A549 (cell line): ENCODE measurements at regions not wholly inside any gene's neighbourhood (a gene's known extent, or its start where the extent isn't known, plus 50 kb on each side); places are given as distances from the start of the nearest gene placed in this dataset.

ENCODE experiments used
- ATAC-seq, 2 experiments: fragments of 200-7000 bp in 1 of 2; fragments of >200 bp in 1 of 2; cut with Nextera tagmentation in 1 of 2; cut with Tn5 transposase in 1 of 2; 3 replicates each; pipeline versions ENCODE4 v1.8.0 to v1.9.1; 2018 to 2020; ENCODE audit warnings: mild to moderate bottlenecking in 1 of 2, moderate library complexity in 1 of 2
- CTCF ChIA-PET: fragments of 300-600 bp; sonication (Branson Sonifier 250); formaldehyde crosslinking; extraction: SDS; loops from one replicate; lab custom pipeline; 2021; ENCODE audit warnings: antibody characterized with exemption, inconsistent platforms; lab: Yijun Ruan, JAX
- POLR2A ChIA-PET: fragments of 350-600 bp; formaldehyde crosslinking; extraction: SDS; loops from one replicate; lab custom pipeline; 2021; ENCODE audit warnings: antibody characterized with exemption, inconsistent platforms; lab: Yijun Ruan, JAX
- DNase-seq, 2 experiments: peaks; one replicate each; pipeline versions ENCODE4 v3.0.0 to v3.0.0-alpha.2; 2011 to 2016; ENCODE audit warnings: low read depth in 1 of 2, low spot score in 1 of 2
- FAIRE-seq: peaks from 2 replicates; lab custom pipeline; 2011; peaks lifted over from hg19 to GRCh38; lab: Jason Lieb, UNC
- H3K27ac ChIP-seq, 2 experiments: fragments of >200 bp; sonication (Bioruptor Twin); formaldehyde crosslinking; 3 replicates each; pipeline ENCODE4 v1.5.1; 2016 to 2017
- H3K4me1 ChIP-seq: fragments of >200 bp; sonication (Bioruptor Twin); formaldehyde crosslinking; 3 replicates; pipeline ENCODE4 v1.6.1; 2016
- H3K4me2 ChIP-seq: fragments of >200 bp; sonication (Bioruptor Twin); formaldehyde crosslinking; 3 replicates; pipeline ENCODE4 v1.6.1; 2016
- H3K4me3 ChIP-seq: fragments of >200 bp; sonication (Bioruptor Twin); formaldehyde crosslinking; 3 replicates; pipeline ENCODE4 v1.5.1; 2016
- H3K9me3 ChIP-seq: fragments of >200 bp; sonication (Bioruptor Twin); formaldehyde crosslinking; 3 replicates; pipeline ENCODE4 v1.6.1; 2016
- CBX2 ChIP-seq: fragments of 200-600 bp; sonication (generic); IDR thresholded peaks from 2 replicates; pipeline ENCODE4 v1.6.1; 2016; ENCODE audit warnings: low read depth, mild to moderate bottlenecking, borderline replicate concordance
- CBX8 ChIP-seq: fragments of 200-600 bp; sonication (generic); IDR thresholded peaks from 2 replicates; pipeline ENCODE4 v1.6.1; 2016
- CHD2 ChIP-seq: fragments of 150-350 bp; IDR thresholded peaks from 2 replicates; pipeline ENCODE4 v1.6.1; 2014; ENCODE audit warnings: low read length; ENCODE audit not compliant: partially characterized antibody
- FOSL2 ChIP-seq, 2 experiments: fragments of 450-650 bp in 1 of 2; fragments of >200 bp in 1 of 2; sonication (Bioruptor Twin) in 1 of 2; formaldehyde crosslinking; IDR thresholded peaks; 2 replicates each; pipeline versions ENCODE4 v1.5.0 to v1.6.1; 2016 to 2020; ENCODE audit warnings: mild to moderate bottlenecking in 1 of 2, moderate library complexity in 1 of 2
- GATA3 ChIP-seq: IDR thresholded peaks from 2 replicates; pipeline ENCODE4 v1.6.1; 2012; ENCODE audit warnings: borderline replicate concordance
- HDAC2 ChIP-seq: fragments of 200-600 bp; sonication (generic); IDR thresholded peaks from 2 replicates; pipeline ENCODE4 v1.6.1; 2016
- HEYL ChIP-seq: fragments of 250-450 bp; sonication (Bioruptor Pico); IDR thresholded peaks from 2 replicates; pipeline ENCODE4 v1.8.0; 2021; ENCODE audit warnings: mild to moderate bottlenecking, moderate library complexity
- HOXB5 ChIP-seq: fragments of 250-450 bp; sonication (Bioruptor Pico); IDR thresholded peaks from 2 replicates; pipeline ENCODE4 v1.5.0; 2020; ENCODE audit warnings: mild to moderate bottlenecking, moderate library complexity
- MAFK ChIP-seq: fragments of 450-650 bp; IDR thresholded peaks from 2 replicates; pipeline ENCODE4 v1.6.1; 2014; ENCODE audit not compliant: partially characterized antibody
- MAZ ChIP-seq: fragments of 150-350 bp; IDR thresholded peaks from 2 replicates; pipeline ENCODE4 v1.6.1; 2014; ENCODE audit warnings: antibody characterized with exemption, low read depth, low read length, borderline replicate concordance
- NPAS2 ChIP-seq: fragments of 250-450 bp; sonication (Bioruptor Pico); IDR thresholded peaks from 2 replicates; pipeline ENCODE4 v1.8.0; 2022; ENCODE audit warnings: mild to moderate bottlenecking, moderate library complexity, borderline replicate concordance
- NR3C1 ChIP-seq: fragments of >200 bp; sonication (Bioruptor Twin); formaldehyde crosslinking; IDR thresholded peaks from 3 replicates; pipeline ENCODE4 v1.6.1; 2017
- PHF8 ChIP-seq: fragments of 200-600 bp; sonication (generic); IDR thresholded peaks from 2 replicates; pipeline ENCODE4 v1.6.1; 2016; ENCODE audit warnings: low read depth, mild to moderate bottlenecking, antibody characterized with exemption, moderate library complexity, borderline replicate concordance
- POLR2A ChIP-seq: IDR thresholded peaks from 2 replicates; pipeline ENCODE4 v1.6.1; 2012; ENCODE audit warnings: mild to moderate bottlenecking, low read length
- POLR2AphosphoS2 ChIP-seq: conservative IDR thresholded peaks from 2 replicates; pipeline ENCODE4 v1.6.1; 2012; ENCODE audit warnings: low read length, improper control_type of control experiment, inconsistent platforms
- RAD21 ChIP-seq, 2 experiments: fragments of >200 bp in 1 of 2; sonication (Bioruptor Twin) in 1 of 2; formaldehyde crosslinking in 1 of 2; IDR thresholded peaks in 1 of 2; conservative IDR thresholded peaks in 1 of 2; 2 replicates in 1 of 2; 3 replicates in 1 of 2; pipeline ENCODE4 v1.6.1; 2012 to 2018; ENCODE audit warnings: inconsistent platforms in 1 of 2
- RFX5 ChIP-seq: fragments of 450-650 bp; IDR thresholded peaks from 2 replicates; pipeline ENCODE4 v1.7.1; 2014; ENCODE audit warnings: antibody characterized with exemption, mild to moderate bottlenecking, moderate library complexity
- RNF2 ChIP-seq: fragments of 200-600 bp; sonication (generic); IDR thresholded peaks from 2 replicates; pipeline ENCODE4 v1.6.1; 2016; ENCODE audit warnings: low read depth, mild to moderate bottlenecking, antibody characterized with exemption, moderate library complexity, borderline replicate concordance
- TFCP2L1 ChIP-seq: fragments of 250-450 bp; sonication (Bioruptor Pico); IDR thresholded peaks from 2 replicates; pipeline ENCODE4 v1.5.0; 2021; ENCODE audit warnings: mild to moderate bottlenecking
- TP53 ChIP-seq: fragments of 250-450 bp; sonication (Bioruptor Pico); IDR thresholded peaks from 2 replicates; pipeline ENCODE4 v1.5.0; 2021; ENCODE audit warnings: mild to moderate bottlenecking, moderate library complexity
- ZC3H11A ChIP-seq: fragments of 450-650 bp; IDR thresholded peaks from 2 replicates; pipeline ENCODE4 v1.6.1; 2014; ENCODE audit warnings: antibody characterized with exemption, mild to moderate bottlenecking
- ZNF302 ChIP-seq: fragments of 250-450 bp; sonication (Bioruptor Pico); IDR thresholded peaks from 2 replicates; pipeline ENCODE4 v1.9.0; 2021; ENCODE audit warnings: inconsistent platforms, mild to moderate bottlenecking, moderate library complexity
- WGBS: methylation state at CpG from one replicate; pipeline ENCODE4 v1.1.6; 2017; ENCODE audit errors: missing lambda C conversion rate; 5-methylcytosine and 5-hydroxymethylcytosine counted together
- TF ChIP-seq, protein P1 (sequence below): fragments of 150-350 bp; IDR thresholded peaks from 2 replicates; pipeline ENCODE4 v1.6.1; 2014; ENCODE audit warnings: low read depth, mild to moderate bottlenecking, low read length
- TF ChIP-seq, protein P2 (sequence below): fragments of >200 bp; sonication (Bioruptor Twin); formaldehyde crosslinking; IDR thresholded peaks from 3 replicates; pipeline ENCODE4 v1.5.1; 2016
- TF ChIP-seq, protein P3 (sequence below): IDR thresholded peaks from 2 replicates; pipeline ENCODE4 v1.6.1; 2012
- TF ChIP-seq, protein P4 (sequence below): fragments of >200 bp; sonication (Bioruptor Twin); formaldehyde crosslinking; IDR thresholded peaks from 2 replicates; pipeline ENCODE4 v1.6.1; 2016
- TF ChIP-seq, protein P5 (sequence below): fragments of 450-650 bp; IDR thresholded peaks from 2 replicates; pipeline ENCODE4 v1.6.1; 2014; ENCODE audit warnings: antibody characterized with exemption
- TF ChIP-seq, protein P6 (sequence below): fragments of >200 bp; sonication (Bioruptor Twin); formaldehyde crosslinking; IDR thresholded peaks from 3 replicates; pipeline ENCODE4 v1.6.1; 2016

- ChIA-PET POLR2A (no interaction called here), CTCF (no interaction called here)
- no peak overlapping the region for H3K27ac ChIP-seq
- no peak overlapping the region for H3K4me3 ChIP-seq
- FAIRE-seq, result no peak
- TF ChIP-seq, protein P1, sequence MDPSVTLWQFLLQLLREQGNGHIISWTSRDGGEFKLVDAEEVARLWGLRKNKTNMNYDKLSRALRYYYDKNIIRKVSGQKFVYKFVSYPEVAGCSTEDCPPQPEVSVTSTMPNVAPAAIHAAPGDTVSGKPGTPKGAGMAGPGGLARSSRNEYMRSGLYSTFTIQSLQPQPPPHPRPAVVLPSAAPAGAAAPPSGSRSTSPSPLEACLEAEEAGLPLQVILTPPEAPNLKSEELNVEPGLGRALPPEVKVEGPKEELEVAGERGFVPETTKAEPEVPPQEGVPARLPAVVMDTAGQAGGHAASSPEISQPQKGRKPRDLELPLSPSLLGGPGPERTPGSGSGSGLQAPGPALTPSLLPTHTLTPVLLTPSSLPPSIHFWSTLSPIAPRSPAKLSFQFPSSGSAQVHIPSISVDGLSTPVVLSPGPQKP, result no peak
- no peak for TF ChIP-seq POLR2AphosphoS2
- TF ChIP-seq RFX5, result no peak
- no peak for TF ChIP-seq MAFK
- TF ChIP-seq POLR2A, result no peak
- no peak for TF ChIP-seq TFCP2L1
- TF ChIP-seq ZNF302 (CRISPR knock-in tag), result no peak
- TF ChIP-seq GATA3, result no peak
- no peak for TF ChIP-seq CBX2
- TF ChIP-seq, protein P2, sequence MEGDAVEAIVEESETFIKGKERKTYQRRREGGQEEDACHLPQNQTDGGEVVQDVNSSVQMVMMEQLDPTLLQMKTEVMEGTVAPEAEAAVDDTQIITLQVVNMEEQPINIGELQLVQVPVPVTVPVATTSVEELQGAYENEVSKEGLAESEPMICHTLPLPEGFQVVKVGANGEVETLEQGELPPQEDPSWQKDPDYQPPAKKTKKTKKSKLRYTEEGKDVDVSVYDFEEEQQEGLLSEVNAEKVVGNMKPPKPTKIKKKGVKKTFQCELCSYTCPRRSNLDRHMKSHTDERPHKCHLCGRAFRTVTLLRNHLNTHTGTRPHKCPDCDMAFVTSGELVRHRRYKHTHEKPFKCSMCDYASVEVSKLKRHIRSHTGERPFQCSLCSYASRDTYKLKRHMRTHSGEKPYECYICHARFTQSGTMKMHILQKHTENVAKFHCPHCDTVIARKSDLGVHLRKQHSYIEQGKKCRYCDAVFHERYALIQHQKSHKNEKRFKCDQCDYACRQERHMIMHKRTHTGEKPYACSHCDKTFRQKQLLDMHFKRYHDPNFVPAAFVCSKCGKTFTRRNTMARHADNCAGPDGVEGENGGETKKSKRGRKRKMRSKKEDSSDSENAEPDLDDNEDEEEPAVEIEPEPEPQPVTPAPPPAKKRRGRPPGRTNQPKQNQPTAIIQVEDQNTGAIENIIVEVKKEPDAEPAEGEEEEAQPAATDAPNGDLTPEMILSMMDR, result no peak
- TF ChIP-seq, protein P3, sequence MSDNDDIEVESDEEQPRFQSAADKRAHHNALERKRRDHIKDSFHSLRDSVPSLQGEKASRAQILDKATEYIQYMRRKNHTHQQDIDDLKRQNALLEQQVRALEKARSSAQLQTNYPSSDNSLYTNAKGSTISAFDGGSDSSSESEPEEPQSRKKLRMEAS, result no peak
- TF ChIP-seq MAZ, result no peak
- TF ChIP-seq, protein P4, sequence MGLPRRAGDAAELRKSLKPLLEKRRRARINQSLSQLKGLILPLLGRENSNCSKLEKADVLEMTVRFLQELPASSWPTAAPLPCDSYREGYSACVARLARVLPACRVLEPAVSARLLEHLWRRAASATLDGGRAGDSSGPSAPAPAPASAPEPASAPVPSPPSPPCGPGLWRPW, result no peak
- TF ChIP-seq NPAS2 (CRISPR knock-in tag), result no peak
- no peak for TF ChIP-seq CBX8
- TF ChIP-seq RAD21 (conservative IDR thresholded peaks at IDR 0.05 in 1 of 2, IDR thresholded peaks at IDR 0.05 in 1 of 2), result no peak
- TF ChIP-seq, protein P5, sequence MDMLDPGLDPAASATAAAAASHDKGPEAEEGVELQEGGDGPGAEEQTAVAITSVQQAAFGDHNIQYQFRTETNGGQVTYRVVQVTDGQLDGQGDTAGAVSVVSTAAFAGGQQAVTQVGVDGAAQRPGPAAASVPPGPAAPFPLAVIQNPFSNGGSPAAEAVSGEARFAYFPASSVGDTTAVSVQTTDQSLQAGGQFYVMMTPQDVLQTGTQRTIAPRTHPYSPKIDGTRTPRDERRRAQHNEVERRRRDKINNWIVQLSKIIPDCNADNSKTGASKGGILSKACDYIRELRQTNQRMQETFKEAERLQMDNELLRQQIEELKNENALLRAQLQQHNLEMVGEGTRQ, result no peak
- TF ChIP-seq CHD2, result no peak
- no peaks in the 10 kb centered on the region for H3K9me3 ChIP-seq
- WGBS, result 37% methylated on average over 3 of the region's 3 CpGs
- H3K4me2 ChIP-seq, result no peak overlapping the region
- no peak for ATAC-seq
- no peaks in the 10 kb centered on the region for H3K4me1 ChIP-seq
- no peak for DNase-seq
These were observed 958.4 kb downstream of the TYW1 start for GRCh38 chr7:67955061-67955460.

DNA sequence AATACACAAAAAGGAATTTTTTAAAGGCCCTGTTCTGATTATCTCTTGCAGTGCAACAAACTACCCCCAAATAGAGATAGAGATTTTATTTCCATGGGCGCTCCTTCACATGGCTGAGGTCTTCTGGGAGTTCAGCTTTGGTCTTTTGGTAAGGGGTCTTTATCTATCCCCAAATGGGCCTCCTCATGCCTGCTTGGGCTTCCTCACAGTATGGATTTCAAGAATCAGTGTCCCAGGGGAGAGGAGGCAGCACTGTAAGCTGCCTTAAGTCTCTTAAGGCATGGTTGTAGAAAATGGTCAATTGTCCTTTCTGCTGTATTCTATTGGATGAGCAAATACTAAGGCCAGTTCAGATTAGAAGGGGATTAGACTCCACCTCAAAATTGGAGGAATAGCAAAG lies 966.2 kb downstream of the TYW1 start:
- Histone ChIP-seq H3K4me2 (no peak overlapping the region), H3K9me3 (no peaks in the 10 kb centered on the region; the same call in 2 of the 3 replicates), H3K4me3 (no peak overlapping the region), H3K4me1 (no peaks in the 10 kb centered on the region), H3K27ac (no peak overlapping the region)
- 30% methylated on average over 1 of the region's 1 CpG for WGBS
- ChIA-PET POLR2A (no interaction called here), CTCF (no interaction called here)
- no peak for DNase-seq
- no peak for TF ChIP-seq PHF8
- no peak for TF ChIP-seq MAFK
- TF ChIP-seq POLR2AphosphoS2, result no peak
- TF ChIP-seq HOXB5 (CRISPR knock-in tag), result no peak
- TF ChIP-seq NR3C1, result no peak
- no peak for TF ChIP-seq HEYL (CRISPR knock-in tag)
- TF ChIP-seq, protein P6, sequence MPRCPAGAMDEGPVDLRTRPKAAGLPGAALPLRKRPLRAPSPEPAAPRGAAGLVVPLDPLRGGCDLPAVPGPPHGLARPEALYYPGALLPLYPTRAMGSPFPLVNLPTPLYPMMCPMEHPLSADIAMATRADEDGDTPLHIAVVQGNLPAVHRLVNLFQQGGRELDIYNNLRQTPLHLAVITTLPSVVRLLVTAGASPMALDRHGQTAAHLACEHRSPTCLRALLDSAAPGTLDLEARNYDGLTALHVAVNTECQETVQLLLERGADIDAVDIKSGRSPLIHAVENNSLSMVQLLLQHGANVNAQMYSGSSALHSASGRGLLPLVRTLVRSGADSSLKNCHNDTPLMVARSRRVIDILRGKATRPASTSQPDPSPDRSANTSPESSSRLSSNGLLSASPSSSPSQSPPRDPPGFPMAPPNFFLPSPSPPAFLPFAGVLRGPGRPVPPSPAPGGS, result no peak
- TF ChIP-seq, protein P1, result no peak
- TF ChIP-seq ZC3H11A, result no peak
- TF ChIP-seq HDAC2, result no peak
- no peak for TF ChIP-seq RNF2
- no peak for TF ChIP-seq CBX2
- TF ChIP-seq TP53 (CRISPR knock-in tag), result no peak
- TF ChIP-seq FOSL2 (IDR thresholded peaks at IDR 0.05), result no peak
- TF ChIP-seq FOSL2 (CRISPR knock-in tag; IDR thresholded peaks at IDR 0.05), result no peak
- no peak for ATAC-seq
- no peak for FAIRE-seq
